GM12864 (cell line): ENCODE measurements at regions not wholly inside any gene's neighbourhood (a gene's known extent, or its start where the extent isn't known, plus 50 kb on each side); places are given as distances from the start of the nearest gene placed in this dataset.

Source experiments
- DNase-seq: peaks from one replicate; pipeline ENCODE4 v3.0.0-alpha.2; 2011; ENCODE audit warnings: low read depth
- H3K4me3 ChIP-seq: 2 replicates; pipeline ENCODE4 v1.5.1; 2011; ENCODE audit warnings: mild to moderate bottlenecking, low read depth, low read length, control low read depth
- CTCF ChIP-seq: IDR thresholded peaks from 2 replicates; pipeline ENCODE4 v1.5.1; 2011; ENCODE audit warnings: low read depth, mild to moderate bottlenecking, moderate library complexity, low read length, control low read depth, inconsistent platforms; ENCODE audit errors: missing control alignments

DNA sequence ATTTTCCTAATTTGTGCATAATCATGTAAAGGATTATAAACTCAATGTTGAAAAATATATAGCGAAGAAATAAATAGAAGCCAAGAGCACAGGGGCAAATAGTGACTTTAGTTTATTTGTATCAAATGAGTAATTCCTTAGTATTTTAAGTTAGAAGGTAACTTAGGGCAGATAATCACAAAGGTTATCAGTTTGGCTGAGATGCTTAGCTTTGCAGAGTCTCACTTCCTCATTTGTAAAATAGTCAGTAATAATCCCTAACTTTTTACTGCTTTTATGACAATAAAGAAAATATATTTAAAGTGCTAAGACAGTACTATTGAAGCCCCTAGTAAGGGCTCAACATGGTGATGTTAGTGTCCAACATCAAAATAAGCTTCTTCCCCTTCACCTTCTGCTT is 297.4 kb upstream of the TUSC1 start:
- H3K4me3 ChIP-seq: no peak overlapping the region
- no peak for DNase-seq
- TF ChIP-seq CTCF: no peak

DNA sequence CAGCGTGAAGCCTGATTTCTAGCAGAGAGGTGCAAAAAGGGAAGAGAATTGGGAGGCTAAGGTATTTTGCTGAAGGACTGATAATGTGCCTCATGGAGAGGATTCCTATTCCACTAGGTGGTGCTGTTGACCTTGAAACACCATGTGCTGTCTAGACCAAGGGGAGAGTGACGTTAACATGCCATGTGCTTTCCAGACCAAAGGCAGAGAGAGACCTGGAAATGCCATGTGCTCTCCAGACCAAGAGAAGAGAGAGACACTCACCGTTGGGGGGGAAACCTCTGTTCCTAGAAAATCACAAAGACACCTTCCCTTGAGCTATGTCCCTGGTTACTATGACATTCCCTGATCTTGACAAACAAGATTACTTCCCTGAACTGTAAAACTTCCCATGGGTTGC is 286.0 kb upstream of the TUSC1 start:
- TF ChIP-seq CTCF: peak; percentile 60
- H3K4me3 ChIP-seq: no peak overlapping the region
- DNase-seq: peak; percentile 4

GRCh38 chr9:25960178-25960577 is 281.9 kb upstream of the TUSC1 start:
- H3K4me3 ChIP-seq: no peak overlapping the region
- no peak for TF ChIP-seq CTCF
- DNase-seq: no peak

- no peak for TF ChIP-seq CTCF
- no peak overlapping the region for H3K4me3 ChIP-seq
- DNase-seq: no peak
Measured at GRCh38 chr9:25954209-25954608, 276.0 kb upstream of the TUSC1 start.

- TF ChIP-seq CTCF: no peak
- H3K4me3 ChIP-seq: no peak overlapping the region
- no peak for DNase-seq
Measured at GRCh38 chr9:25948182-25948581, 269.9 kb upstream of the TUSC1 start.

DNA sequence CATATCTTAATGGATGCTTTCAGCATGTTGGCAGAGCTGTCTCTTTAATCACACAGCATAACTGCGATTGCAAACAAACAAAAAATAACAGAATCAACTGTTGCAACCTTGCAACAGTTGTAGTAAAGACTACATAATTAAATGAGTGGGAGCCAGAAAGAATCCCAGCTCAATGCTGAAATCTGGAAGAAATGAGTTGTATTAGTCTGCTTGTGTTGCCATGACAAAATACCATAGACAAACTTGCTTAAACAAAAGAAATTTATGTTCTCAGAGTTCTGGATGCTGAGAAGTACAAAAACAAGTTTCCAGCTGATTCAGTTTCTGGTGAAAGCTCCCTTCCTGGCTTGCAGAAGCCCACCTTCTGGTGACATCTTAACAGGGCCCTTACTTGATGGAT is 260.9 kb upstream of the TUSC1 start:
- TF ChIP-seq CTCF: no peak
- no peak overlapping the region for H3K4me3 ChIP-seq
- no peak for DNase-seq

DNA sequence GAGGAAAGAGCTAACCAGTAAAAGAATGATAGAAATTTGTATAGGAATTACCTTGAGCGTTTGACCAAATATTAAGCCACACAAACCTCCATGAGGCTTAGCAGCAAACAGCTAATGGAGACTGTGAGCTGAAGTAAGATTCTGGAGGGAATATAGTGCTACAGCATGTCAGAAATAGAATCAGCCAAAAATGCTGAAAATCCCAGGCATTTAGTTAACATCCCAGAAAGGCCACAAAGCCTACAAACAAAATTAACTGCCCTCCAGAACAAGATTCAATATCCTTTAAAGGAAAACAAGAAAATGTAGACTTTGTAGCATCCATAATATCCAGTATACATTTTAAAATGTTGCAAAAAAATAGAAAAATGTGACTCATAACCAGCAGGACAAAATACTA is 257.8 kb upstream of the TUSC1 start:
- DNase-seq: no peak
- H3K4me3 ChIP-seq: no peak overlapping the region
- TF ChIP-seq CTCF: no peak
